GM10266 (cell line): ENCODE measurements at regions not wholly inside any gene's neighbourhood (a gene's known extent, or its start where the extent isn't known, plus 50 kb on each side); places are given as distances from the start of the nearest gene placed in this dataset.
"Not testable (repeated sequence)": the region's sequence is repeated elsewhere in the genome, so short reads cannot be mapped to it uniquely, and the experiment has no call there.

Source experiments
- DNase-seq: peaks from one replicate; pipeline ENCODE4 v3.0.0; 2012; ENCODE audit errors: extremely low spot score

GRCh38 chr21:9013502-9014242 is 1507.7 kb upstream of the TPTE start:
- not testable (repeated sequence) for DNase-seq

- DNase-seq, result not testable (repeated sequence)
Measured at GRCh38 chr21:9014243-9014734, 1507.1 kb upstream of the TPTE start.

- not testable (repeated sequence) for DNase-seq
Measured at GRCh38 chr21:9015483-9016197, 1505.7 kb upstream of the TPTE start.

- DNase-seq, result not testable (repeated sequence)
Measured at GRCh38 chr21:9017206-9017605, 1504.2 kb upstream of the TPTE start.

- DNase-seq, result not testable (repeated sequence)
Measured at GRCh38 chr21:9018731-9019253, 1502.6 kb upstream of the TPTE start.

GRCh38 chr21:9024006-9024767 is 1497.2 kb upstream of the TPTE start:
- not testable (repeated sequence) for DNase-seq

- DNase-seq, result not testable (repeated sequence)
Measured at GRCh38 chr21:9026729-9027416, 1494.5 kb upstream of the TPTE start.

DNA sequence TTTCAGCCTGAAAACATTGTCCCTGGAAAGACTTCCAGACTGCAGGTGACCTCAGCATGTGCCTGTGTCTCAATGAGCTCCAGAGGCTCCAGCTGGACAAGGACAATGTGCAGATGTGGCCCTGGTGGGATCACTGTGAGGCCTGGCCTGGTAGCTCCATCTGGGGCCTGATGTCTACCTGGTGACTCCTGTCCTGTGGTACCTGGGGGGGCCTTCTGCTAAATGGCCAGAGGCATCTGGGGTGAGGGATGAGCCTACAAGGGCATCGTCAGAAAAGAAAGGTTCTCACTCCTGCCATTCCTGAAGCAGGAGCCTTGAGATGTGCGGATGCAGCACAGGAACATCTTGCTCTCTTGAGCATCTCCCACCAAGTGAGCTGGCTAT is 1494.0 kb upstream of the TPTE start:
- not testable (repeated sequence) for DNase-seq

- DNase-seq, result not testable (repeated sequence)
Measured at GRCh38 chr21:9028624-9029431, 1492.6 kb upstream of the TPTE start.

GRCh38 chr21:9030141-9030665 is 1491.2 kb upstream of the TPTE start:
- not testable (repeated sequence) for DNase-seq

DNA sequence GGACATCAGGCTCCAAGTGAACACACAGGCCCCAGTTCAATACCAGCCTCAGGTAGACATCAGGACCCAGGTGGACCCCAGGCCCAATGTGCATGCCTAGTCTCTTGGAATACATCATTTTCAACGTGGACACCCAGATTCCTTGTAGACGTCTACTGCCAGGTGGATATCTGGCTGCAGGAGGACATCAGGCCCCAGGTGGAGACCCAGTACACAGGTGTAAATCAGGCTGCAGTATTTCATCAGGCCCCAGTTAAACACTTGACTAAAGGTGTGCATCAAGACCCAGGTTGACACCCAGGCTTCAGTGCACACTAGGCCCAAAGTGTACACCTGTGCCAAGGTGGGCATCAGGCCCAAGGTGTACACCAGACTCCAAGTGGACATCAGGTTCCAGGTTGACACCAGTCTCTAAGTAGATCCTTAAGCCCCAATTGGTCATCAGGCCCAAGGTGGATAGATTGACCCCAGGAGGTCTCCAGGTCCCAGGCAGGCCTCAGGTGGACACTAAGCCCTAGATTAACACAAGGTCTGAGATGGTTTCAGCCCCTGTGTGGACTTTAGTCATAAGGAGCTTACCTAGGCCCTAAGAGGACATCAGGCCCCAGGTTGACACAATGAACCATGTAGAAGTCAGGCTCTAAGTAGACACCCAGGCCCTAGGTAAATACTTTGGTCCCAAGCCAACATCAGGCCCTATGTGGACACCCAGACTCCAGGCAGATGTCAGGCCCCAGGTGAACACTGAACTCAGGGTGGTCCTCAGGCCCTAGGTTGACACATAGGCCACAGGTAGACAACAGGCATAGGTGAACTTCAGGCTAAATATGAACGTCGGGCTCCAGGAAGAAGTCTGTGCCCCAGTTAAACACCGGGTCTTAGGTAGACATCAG is 1489.7 kb upstream of the TPTE start:
- not testable (repeated sequence) for DNase-seq

DNA sequence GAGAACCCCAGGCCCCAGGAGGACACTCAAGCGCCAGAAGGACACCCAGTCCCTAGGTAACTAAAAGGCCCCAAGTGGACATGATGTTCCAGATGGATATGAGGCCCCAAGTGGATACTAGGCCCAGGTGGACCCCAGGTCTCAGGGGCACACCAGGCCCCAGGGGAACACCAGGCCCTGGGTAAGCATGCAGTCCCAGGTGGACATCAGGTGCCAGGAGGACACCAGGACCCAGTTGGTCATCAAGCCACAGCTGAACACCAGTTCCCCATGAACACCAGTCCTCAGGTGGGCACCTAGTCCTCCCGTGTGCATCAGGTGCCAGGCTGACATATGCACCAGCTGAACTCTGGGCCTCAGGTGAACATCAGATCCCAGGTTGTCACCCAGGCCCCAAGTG is 1488.8 kb upstream of the TPTE start:
- DNase-seq, result not testable (repeated sequence)

DNA sequence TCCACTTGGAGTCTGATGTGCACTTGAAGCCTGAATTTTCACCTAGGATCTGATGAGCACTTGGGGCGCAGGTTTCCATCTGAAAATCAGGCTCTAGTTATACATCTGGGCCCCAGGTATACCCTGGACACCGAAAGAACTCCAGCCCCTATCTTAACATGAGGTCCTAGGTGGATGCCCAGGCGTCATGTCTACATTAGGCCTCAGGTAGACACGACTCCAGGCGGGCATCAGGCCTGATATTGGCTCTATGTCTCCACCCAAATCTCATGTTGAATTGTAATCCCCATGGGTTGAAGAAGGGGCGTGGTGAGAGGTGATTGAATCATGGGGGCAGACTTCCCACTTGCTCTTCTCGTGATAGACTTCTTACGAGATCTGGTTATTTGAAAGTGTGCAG is 1488.1 kb upstream of the TPTE start:
- not testable (repeated sequence) for DNase-seq

- DNase-seq, result not testable (repeated sequence)
Measured at GRCh38 chr21:9034491-9035200, 1486.7 kb upstream of the TPTE start.

- not testable (repeated sequence) for DNase-seq
Measured at GRCh38 chr21:9035225-9035624, 1486.2 kb upstream of the TPTE start.

DNA sequence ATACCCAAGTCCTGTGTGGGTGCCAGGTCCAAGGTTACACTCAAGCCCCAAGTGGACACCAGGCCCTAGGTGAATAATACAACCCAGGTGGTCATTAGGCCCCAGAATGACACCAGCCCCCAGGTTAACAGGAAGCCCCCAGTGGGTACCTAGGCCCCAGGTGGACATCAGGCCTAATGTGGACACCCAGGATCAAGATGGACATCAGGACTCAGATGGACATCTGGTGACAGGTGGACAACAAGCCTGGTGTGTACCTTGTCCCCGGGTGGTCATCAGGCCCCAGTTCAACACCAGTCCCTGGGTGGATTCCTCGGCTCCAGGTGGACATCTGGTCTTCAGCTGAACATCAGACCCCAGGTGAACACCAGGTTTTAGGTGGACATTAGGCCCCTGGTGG is 1485.4 kb upstream of the TPTE start:
- not testable (repeated sequence) for DNase-seq

GRCh38 chr21:9036966-9037587 is 1484.3 kb upstream of the TPTE start:
- DNase-seq, result not testable (repeated sequence)
